GM10266 (cell line): ENCODE measurements at regions not wholly inside any gene's neighbourhood (a gene's known extent, or its start where the extent isn't known, plus 50 kb on each side); places are given as distances from the start of the nearest gene placed in this dataset.
"Not testable (repeated sequence)": the region's sequence is repeated elsewhere in the genome, so short reads cannot be mapped to it uniquely, and the experiment has no call there.

Experiments
- DNase-seq: peaks from one replicate; pipeline ENCODE4 v3.0.0; 2012; ENCODE audit errors: extremely low spot score
- TF ChIP-seq, protein P1 (sequence below): IDR thresholded peaks from 2 replicates; pipeline ENCODE4 v1.5.1; 2012; ENCODE audit warnings: mild to moderate bottlenecking, low read depth; ENCODE audit not compliant: control insufficient read depth, insufficient read depth; ENCODE audit errors: missing control alignments

DNA sequence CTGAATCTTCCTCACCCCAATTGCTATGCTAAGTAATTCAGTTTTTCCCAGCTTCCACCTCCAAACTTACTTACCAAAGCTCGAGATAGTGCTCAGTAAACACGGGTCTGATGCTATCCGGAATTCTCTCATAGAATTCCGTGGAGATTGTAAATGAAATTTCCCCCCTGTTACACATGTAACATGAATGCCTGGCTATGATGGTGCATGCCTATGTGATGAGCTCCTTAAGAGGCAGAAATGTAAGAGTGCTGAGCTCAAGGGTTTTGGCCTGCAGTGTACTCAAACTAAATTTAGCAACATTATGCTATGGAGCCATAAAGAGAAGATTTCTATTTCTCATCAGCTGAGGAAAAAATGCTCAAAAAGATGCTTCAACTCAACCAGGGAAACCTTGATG, 133.4 kb upstream of the FUT9 start:
- DNase-seq = no peak

DNA sequence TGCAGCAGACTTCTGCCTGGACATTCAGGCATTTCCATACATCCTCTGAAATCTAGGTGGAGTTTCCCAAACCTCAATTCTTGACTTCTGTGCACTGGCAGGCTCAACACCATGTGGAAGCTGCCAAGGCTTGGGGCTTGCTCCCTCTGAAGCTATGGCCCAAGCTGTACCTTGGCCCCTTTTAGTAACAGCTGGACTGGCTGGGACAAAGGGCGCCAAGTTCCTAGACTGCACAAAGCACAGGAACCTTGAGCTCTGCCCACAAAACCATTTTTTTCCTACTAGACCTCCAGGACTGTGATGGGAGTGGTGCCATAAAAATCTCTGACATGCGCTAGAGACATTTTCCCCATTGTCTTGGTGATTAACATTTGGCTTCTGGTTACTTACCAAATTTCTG, 127.1 kb upstream of the FUT9 start:
- DNase-seq = not testable (repeated sequence)

More for the DNA sequence above, 133.4 kb upstream of the FUT9 start:
- TF ChIP-seq, protein P1, sequence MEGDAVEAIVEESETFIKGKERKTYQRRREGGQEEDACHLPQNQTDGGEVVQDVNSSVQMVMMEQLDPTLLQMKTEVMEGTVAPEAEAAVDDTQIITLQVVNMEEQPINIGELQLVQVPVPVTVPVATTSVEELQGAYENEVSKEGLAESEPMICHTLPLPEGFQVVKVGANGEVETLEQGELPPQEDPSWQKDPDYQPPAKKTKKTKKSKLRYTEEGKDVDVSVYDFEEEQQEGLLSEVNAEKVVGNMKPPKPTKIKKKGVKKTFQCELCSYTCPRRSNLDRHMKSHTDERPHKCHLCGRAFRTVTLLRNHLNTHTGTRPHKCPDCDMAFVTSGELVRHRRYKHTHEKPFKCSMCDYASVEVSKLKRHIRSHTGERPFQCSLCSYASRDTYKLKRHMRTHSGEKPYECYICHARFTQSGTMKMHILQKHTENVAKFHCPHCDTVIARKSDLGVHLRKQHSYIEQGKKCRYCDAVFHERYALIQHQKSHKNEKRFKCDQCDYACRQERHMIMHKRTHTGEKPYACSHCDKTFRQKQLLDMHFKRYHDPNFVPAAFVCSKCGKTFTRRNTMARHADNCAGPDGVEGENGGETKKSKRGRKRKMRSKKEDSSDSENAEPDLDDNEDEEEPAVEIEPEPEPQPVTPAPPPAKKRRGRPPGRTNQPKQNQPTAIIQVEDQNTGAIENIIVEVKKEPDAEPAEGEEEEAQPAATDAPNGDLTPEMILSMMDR = no peak

DNA sequence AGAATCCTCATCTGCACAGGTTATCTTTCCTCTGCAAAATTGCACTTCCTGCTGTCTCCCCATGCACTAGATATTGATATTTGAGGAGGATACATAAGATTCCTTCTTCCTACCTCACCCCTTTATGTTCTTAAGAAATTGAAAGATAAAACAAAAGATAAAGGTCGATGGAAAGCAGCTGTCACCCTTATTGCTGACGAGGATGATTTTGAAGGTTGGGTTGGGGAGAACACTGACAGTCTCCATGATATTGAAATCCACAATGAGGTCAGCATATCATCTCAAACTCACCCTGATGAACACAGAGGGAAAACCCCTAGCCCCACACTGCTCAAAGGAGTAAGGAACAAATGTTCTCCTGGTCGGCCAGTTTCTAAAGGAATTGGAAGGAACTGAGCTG, 110.6 kb upstream of the FUT9 start:
- no peak for DNase-seq
- TF ChIP-seq, protein P1 = no peak

DNA sequence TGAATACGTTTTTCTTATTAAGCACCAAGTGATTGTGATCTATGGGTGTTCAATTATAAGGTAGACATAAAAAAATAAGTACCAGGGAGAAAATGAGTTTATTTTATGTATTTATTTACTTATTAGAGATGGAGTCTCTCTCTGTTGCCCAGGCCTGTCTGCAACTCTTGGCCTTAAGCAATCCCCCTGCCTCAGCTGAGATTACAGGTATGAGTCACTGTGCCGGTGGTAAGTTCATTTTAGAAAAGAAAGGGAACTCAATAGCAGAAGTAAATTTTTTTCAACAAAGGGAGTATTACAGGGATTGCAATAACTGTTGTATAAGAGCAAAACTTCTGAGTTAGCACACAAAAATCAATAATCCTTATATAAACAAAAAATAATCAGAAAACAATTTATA, 98.7 kb upstream of the FUT9 start:
- TF ChIP-seq, protein P1 = no peak
- no peak for DNase-seq

DNA sequence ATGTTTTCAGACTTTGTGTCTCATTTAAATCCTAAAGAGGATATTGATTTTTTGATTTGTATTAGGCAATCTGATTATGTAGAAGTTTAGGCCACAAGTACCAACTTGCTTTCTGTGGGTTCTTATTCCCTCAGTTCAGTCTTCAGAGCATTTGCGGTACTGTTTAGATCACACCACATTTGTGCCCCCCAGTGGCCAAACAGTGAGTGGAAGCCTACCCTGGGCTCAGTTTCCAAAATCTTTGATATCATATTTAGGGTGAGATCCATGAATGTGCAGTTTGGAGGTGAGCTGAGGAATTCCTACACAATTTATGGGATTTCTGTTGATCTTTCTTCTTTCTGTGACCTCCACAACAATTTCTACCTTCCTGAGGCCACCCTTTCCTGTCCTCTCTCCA, 92.3 kb upstream of the FUT9 start:
- TF ChIP-seq, protein P1 = no peak
- peak; percentile 3 for DNase-seq

DNA sequence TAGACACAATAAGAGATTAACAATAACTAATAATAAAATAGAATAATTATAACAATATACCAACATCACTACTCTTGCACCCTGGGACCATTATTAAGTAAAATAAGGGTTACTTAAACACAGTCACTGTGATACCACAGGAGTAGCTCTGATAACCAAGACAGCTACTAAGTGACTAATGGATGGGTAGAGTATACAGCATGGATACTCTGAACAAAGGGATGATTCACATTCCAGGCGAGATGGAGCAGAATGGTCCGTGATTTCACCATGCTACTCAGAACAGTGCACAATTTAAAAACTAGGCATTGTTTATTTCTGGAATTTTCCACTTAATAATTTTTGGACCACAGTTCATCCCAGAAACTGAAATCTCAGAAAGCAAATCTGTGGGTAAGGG, 80.0 kb upstream of the FUT9 start:
- TF ChIP-seq, protein P1 = no peak
- DNase-seq = no peak

DNA sequence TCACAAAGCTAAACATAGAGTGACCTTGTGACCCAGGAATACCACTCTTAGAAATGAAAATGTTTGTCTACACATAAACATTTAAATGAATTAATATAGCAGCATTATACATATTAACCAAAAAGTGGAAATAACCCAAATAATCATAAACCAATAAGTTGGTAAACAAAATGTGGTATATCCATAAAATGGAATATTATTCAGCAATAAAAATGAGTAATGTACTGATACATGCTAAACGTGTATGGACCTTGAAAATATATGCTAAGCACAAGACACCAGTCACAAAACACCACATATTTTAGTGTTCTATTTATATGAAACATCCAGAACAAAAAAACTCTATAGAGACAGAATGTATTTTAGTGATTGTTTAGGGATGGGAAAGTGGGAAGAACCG, 68.9 kb upstream of the FUT9 start:
- TF ChIP-seq, protein P1 = no peak
- no peak for DNase-seq

DNA sequence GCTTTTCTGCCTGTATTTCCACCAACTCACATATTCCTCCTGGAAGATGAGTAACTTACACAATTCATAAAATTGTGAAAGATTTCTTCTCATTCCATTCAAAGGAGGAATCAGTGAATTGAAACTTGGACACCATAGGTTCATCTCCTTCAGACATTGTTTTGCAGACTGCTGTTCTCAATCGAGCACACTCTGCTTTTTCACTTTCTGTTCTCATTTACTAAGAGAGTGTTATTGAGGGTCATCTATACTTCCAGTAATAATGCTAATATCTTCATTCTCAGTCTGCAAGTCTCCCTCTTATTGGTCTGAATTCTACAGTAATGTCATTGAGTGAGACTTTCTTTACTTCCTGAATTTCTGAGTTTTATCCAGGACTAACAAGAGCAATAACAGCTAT, 67.5 kb upstream of the FUT9 start:
- no peak for DNase-seq

More for the DNA sequence above, 67.5 kb upstream of the FUT9 start:
- TF ChIP-seq, protein P1 = no peak
